Stimulated activated CD4-positive, alpha-beta T cell treated with anti-CD3 and anti-CD28 coated beads, Interleukin-12 subunit alpha, Interleukin-12 subunit beta, amount 100 ng/mL, for 4 hours (primary cell): ENCODE measurements at regions not wholly inside any gene's neighbourhood (a gene's known extent, or its start where the extent isn't known, plus 50 kb on each side); places are given as distances from the start of the nearest gene placed in this dataset.
"Not testable (repeated sequence)": the region's sequence is repeated elsewhere in the genome, so short reads cannot be mapped to it uniquely, and the experiment has no call there.

Experiments
- DNase-seq: peaks from one replicate; pipeline ENCODE4 v3.0.0-alpha.2; 2020

DNA sequence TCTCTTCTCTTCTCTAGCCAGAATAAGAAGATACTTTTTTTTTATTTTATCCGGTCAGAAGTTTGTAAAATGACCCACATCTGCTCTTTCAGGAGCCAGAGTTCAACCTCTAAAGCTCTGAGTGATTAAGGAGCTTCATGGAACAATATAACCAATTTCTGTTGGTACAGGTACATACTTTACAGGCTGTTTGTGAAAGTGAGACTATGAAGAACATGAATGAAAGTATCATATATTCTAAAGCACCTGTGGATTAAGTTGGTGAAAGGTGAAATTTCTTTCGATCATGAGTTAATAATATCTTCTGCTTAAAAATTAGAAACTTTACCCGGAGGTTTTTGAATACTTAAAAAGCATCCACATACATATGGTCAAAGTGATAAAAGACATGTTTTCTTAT lies 65.2 kb downstream of the DMRT2 start:
- DNase-seq, result no peak

GRCh38 chr9:1117439-1117838 lies 67.3 kb downstream of the DMRT2 start:
- no peak for DNase-seq

GRCh38 chr9:1120500-1121165 lies 70.5 kb downstream of the DMRT2 start:
- DNase-seq, result no peak

DNA sequence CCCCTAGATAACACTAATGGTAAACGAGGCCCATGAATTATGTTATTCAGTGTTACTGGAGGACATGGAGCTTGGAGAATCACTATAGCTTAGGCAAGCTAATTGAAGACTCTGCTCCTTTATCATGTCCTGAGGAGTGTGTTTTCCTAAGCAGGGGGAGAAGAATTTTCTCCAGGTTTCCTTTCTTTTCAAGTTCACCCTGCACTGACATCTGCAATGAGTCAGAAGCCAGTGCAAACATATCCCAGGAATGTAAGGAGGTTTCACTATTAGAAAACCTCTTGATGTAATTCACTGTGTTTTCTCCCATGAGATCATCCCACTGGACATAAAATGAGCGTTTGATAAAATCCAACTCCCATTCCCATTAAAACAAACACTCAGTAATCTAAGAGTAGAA lies 75.6 kb downstream of the DMRT2 start:
- no peak for DNase-seq

DNA sequence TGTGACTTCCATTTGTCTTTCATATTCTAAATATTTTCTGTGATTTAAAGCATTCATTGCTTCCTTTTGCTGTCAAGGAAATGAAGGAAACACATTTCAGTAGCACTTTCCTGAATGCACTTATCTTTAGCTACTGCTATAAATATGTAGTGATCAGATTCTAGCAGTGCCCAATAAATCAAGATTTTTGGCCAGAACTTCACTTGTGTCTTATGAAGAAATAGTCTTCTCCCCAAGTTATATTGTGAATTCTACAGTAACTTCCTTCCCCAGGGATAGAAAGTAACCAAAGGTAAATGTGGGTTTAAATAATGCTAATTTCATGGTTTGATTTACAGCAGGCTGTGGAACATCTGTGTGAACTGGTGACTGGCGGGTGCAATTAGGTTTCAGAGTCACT lies 77.9 kb downstream of the DMRT2 start:
- no peak for DNase-seq

- no peak for DNase-seq
These were observed 79.2 kb downstream of the DMRT2 start for GRCh38 chr9:1129382-1129781.

DNA sequence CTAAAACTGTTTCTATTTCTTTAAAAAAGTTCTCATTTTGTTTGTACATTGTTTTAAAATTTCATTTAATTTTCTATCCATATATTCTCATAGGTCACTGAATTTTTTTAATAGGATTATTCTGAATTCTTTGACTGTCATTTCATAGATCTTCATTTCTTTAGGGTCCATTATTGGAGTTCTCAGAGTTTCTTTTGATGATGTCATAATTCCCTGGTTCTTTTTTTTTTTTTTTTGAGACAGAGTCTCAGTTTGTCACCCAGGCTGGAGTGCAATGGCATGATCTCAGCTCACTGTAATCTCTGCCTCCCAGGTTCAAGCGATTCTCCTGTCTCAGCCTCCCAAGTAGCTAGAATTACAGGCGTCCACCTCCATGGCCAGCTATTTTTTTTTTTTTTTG lies 89.9 kb downstream of the DMRT2 start:
- no peak for DNase-seq

DNA sequence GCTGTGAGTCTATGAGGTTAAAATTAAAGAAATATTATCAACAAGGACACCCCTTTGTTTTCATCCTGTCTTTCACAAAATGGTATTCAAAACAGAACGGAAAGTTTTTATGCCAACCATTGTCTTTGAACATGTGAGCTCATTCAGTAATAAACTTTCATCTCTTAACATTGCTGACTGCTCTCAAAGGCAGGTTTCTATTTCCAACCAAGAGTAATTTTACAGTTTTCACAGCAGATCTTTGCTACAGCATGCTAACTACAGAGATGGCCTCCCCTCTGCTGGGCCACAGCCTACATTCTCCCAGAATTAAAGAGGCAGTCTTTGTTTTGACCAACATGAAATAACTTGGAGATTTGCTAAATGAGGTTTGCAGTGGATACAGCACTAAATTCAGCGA lies 101.5 kb downstream of the DMRT2 start:
- DNase-seq, result no peak

DNA sequence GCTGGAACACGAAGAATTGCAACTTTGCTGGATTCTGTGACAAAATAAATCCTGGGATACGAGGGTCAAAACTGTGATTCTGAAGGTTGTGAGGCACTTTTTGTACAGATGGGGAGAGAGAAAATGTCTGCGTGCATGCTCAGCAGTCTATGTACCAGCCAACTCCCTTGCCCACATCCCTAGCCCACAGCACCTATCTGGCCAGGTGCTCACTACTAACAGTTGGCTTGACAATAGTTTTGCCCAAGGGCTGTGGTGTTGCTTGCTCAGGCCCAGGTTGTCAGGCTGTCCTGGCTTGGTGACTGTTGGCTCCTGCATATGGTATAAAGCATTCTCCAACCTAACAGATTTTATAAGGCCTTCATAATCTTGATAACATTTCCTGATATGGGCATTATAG lies 102.0 kb downstream of the DMRT2 start:
- no peak for DNase-seq

DNA sequence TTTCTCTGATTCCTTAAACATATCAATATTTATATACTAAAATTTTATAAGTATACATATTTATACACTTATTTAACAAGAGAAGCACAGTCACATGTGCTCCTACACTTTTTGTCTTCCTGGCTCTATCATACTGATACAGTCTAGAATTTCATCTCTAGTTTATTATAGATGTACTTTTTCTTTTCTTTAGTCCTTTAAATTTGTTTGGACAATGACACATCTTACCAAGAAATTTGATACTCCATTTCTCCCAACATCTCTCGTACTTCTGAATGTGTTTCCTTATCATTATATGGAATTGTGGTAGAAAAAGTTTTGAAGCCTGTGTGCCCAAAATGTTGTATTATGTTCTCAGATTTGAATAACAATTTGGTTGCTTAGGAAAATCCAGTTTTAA lies 104.6 kb downstream of the DMRT2 start:
- no peak for DNase-seq

DNA sequence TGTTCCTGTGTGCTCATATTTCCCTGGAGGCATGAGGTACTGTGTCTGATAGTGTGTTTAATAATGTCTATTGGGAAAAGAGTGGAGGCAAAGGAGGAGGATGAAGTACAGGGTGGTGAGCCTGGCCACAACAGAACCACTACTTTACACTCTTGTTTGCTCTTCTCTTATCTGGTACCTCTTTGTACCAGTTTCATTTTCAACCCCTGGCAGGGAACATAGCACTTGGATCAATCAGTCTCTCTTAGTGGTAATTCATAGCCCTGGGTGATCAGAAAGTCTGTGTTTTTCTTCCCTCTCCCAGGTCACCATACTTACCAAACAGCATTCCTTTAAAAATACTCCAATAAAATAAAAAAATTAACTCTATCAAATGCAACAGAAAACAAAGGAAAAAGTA lies 105.4 kb downstream of the DMRT2 start:
- DNase-seq, result no peak

DNA sequence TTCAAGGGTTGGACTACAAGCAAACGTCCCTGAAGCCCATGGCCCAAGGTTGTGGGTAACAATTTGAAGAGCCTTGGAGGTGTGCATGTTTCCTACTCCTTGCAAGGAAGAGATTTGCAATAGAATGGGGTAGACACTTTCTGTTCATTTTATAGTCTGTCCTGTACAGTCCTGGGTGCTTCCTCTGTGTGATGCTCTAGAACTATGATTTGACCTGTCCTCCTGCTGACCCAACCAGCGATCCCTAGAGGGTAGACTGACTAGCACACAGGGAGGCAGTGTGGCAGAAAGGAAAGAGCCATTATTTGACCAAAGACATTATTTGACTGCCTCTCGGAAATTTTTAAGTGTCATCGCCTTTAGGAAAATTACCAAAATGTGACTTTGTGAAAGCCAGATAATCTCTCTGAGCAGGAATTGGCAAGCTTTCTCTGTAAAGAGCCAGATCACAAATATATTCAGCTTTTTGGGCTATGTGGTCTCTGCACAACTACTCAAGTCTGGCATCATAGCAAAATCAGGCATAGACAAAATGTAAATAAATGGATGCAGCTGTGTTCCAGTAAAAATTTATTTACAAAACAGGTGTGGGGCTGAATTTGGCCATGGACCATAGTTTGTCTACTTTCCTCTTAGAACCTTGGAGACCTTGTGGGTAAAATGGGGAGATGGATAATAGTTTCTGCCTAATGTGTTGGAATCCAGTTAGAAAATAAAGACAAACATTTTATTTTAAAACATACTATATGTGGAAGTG lies 106.8 kb downstream of the DMRT2 start:
- DNase-seq, result no peak

- no peak for DNase-seq
These were observed 107.7 kb downstream of the DMRT2 start for GRCh38 chr9:1157836-1158235.

DNA sequence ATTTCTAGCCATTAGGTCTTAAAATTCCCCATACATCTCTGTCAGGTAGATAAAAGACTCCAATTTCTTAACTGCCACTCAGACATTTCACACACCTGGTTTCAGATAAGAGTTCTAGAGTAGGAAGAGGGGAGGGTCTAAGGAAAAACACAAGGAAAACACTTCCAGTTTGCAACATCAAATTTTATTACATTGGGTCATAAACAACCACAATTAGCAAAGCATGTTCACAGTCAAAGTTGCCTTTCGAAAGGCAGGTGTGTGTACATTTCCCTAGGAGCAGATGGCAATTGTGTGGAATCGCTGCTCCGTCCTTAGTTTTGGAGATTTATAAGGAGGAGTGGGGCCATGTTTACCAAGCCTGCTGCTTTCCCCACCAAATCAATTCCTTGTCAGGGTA lies 120.8 kb downstream of the DMRT2 start:
- DNase-seq, result no peak

- DNase-seq, result no peak
These were observed 121.4 kb downstream of the DMRT2 start for GRCh38 chr9:1171546-1171945.

DNA sequence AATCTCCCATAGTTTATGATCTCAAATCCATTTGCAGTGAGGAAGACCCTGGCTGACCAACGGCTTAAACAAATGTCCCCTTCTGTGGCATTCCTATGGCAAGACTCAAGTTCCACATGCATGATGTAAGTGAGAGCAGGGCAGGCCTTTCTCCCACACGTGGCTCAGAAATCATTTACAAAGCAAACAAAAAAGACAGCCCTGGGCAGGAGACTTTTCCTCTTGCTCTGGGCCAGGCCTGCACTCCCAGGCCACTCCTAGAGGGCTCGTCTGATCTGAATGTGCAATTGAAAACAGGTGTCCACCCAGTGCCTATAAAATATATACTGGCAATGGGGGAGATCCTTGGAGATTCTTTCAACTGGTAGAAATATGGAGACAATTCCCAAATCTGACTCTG lies 123.1 kb downstream of the DMRT2 start:
- no peak for DNase-seq

DNA sequence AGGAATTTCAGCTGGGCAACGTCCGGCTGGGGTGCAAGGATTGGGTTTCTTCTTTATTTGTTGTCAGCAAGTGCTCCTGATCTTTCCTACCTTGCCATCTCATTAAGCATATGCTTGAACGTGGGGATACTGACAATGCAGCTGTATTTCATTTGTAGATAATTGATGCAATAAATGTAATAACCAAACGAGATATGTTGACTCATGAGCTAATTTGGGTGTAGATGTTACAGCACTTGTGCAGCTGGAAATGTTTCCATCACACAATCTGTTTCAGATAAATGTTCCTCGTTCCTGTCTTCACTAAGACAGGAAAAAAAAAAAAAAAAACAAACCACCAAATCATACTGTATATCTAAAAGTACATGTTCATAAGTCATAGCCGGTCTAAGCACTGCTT lies 123.8 kb downstream of the DMRT2 start:
- DNase-seq, result no peak

DNA sequence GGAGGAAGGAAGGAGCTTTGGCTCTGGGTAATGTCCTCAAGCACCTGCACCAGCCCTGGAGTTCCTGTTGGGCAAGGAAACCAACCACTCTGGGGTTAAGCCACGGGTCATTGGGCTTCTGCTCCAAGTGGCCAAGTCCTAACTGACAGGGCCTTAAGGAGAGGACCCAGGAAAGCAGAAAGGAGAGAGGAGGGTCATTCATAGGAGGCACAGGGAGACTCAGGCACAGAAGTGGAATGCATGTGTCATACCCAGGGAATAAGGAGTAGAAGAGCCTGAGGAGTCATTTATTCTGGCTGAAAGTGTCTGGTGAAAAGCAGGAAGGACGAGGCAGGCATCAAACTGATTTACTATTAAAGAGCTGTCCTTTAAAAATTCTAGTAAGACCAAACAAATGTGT lies 129.2 kb downstream of the DMRT2 start:
- DNase-seq, result no peak

DNA sequence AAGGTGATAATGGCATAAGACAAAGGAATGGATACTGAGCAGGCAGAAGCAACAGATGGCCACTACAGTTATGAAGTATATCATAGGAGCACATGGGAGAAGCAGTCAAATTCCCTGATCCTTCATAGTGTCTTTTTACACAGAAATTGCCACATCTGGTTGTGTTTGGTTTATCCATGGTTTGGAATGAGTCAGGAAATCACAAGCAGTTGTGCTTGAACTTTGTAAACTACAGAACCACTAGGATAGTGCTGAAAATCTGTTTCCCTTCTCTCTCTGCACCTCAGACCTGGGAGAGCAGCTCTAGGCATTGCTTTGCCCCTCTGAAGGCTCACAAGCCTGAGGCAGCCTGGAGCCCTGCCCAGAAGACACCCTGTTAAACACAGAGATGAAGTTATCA lies 134.0 kb downstream of the DMRT2 start:
- no peak for DNase-seq

- not testable (repeated sequence) for DNase-seq
These were observed 137.0 kb downstream of the DMRT2 start for GRCh38 chr9:1187137-1187536.

GRCh38 chr9:1195636-1196035 lies 145.5 kb downstream of the DMRT2 start:
- not testable (repeated sequence) for DNase-seq

DNA sequence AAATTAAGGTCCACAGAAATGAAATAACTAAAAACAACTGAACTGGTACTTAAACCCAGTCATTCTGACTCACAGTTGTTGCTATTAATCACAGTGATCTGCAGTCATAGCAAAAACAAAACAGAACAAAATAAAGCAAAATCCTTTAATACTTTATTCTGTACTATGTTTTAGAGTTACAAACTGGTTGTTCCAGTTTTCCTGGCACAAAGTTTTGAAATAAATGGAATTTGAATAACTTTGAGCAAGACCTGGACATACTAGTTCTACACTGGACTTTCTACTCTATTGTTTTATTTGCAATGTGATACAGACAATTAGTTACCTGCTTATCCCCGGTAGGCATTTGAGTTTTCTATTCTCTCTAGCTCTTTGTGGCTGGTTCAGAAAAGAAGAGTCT lies 147.9 kb downstream of the DMRT2 start:
- DNase-seq, result no peak

- DNase-seq, result no peak
These were observed 150.7 kb downstream of the DMRT2 start for GRCh38 chr9:1200847-1201251.

DNA sequence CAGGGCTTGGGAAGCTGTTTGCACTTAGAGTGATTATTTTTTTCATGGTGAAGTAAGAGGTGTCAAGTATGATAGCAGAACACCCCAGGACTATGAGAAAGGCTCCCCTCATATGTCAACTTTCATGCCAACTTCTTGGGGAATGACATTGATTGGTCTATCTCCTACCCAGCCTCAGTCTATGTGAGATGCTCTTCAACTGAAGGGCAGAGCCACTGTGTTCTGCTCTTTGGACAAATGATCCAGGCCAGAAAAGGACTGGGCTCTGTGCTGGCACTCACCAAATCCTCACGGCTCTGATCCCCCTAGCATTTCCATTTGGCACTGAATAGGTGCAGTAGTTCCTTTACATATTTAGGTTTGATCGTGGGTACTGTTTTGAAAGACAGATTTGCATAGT lies 151.1 kb downstream of the DMRT2 start:
- DNase-seq, result no peak

GRCh38 chr9:1201901-1202300 lies 151.7 kb downstream of the DMRT2 start:
- no peak for DNase-seq
